ENCODE measurements at regions not wholly inside any gene's neighbourhood (a gene's known extent, or its start where the extent isn't known, plus 50 kb on each side); places are given as distances from the start of the nearest gene placed in this dataset.

DNA sequence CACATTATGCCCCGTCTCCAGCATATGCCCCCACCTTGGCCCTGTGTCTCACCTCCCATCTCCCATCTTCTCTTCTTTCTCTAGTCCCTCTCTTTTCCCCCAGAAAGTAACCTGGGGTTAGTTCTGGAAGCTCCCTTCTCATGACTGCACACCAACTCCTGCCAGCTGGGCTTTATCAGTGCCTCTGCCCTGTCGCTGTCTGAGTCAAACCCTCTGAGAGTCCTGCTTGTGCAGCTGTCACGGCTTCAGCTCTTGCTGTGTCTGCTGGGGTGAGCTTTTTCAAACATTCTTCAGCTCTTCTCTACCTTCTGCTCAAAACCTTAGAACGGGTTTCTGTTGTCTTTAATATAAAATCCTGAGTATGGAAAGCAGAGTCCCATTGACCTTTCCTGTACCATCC is 304.5 kb upstream of the B3GAT1 start:
- TF ChIP-seq, protein P1, sequence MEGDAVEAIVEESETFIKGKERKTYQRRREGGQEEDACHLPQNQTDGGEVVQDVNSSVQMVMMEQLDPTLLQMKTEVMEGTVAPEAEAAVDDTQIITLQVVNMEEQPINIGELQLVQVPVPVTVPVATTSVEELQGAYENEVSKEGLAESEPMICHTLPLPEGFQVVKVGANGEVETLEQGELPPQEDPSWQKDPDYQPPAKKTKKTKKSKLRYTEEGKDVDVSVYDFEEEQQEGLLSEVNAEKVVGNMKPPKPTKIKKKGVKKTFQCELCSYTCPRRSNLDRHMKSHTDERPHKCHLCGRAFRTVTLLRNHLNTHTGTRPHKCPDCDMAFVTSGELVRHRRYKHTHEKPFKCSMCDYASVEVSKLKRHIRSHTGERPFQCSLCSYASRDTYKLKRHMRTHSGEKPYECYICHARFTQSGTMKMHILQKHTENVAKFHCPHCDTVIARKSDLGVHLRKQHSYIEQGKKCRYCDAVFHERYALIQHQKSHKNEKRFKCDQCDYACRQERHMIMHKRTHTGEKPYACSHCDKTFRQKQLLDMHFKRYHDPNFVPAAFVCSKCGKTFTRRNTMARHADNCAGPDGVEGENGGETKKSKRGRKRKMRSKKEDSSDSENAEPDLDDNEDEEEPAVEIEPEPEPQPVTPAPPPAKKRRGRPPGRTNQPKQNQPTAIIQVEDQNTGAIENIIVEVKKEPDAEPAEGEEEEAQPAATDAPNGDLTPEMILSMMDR (IDR thresholded peaks at IDR 0.05): no peak
- TF ChIP-seq, protein P2, sequence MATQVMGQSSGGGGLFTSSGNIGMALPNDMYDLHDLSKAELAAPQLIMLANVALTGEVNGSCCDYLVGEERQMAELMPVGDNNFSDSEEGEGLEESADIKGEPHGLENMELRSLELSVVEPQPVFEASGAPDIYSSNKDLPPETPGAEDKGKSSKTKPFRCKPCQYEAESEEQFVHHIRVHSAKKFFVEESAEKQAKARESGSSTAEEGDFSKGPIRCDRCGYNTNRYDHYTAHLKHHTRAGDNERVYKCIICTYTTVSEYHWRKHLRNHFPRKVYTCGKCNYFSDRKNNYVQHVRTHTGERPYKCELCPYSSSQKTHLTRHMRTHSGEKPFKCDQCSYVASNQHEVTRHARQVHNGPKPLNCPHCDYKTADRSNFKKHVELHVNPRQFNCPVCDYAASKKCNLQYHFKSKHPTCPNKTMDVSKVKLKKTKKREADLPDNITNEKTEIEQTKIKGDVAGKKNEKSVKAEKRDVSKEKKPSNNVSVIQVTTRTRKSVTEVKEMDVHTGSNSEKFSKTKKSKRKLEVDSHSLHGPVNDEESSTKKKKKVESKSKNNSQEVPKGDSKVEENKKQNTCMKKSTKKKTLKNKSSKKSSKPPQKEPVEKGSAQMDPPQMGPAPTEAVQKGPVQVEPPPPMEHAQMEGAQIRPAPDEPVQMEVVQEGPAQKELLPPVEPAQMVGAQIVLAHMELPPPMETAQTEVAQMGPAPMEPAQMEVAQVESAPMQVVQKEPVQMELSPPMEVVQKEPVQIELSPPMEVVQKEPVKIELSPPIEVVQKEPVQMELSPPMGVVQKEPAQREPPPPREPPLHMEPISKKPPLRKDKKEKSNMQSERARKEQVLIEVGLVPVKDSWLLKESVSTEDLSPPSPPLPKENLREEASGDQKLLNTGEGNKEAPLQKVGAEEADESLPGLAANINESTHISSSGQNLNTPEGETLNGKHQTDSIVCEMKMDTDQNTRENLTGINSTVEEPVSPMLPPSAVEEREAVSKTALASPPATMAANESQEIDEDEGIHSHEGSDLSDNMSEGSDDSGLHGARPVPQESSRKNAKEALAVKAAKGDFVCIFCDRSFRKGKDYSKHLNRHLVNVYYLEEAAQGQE (IDR thresholded peaks at IDR 0.05; ENCODE audit: insufficient read depth in 1 of 2, low read depth in 2 of 2, low read length in 1 of 2): no peak
- TF ChIP-seq POLR2AphosphoS5 (IDR thresholded peaks at IDR 0.05; ENCODE audit: low read depth, low read length): no peak
- no peak for TF ChIP-seq SIN3A (IDR thresholded peaks at IDR 0.05; ENCODE audit: borderline replicate concordance, insufficient read depth, low read depth, low read length)

Data from Panc1 (cell line).